ENCODE measurements at regions not wholly inside any gene's neighbourhood (a gene's known extent, or its start where the extent isn't known, plus 50 kb on each side); places are given as distances from the start of the nearest gene placed in this dataset.

DNA sequence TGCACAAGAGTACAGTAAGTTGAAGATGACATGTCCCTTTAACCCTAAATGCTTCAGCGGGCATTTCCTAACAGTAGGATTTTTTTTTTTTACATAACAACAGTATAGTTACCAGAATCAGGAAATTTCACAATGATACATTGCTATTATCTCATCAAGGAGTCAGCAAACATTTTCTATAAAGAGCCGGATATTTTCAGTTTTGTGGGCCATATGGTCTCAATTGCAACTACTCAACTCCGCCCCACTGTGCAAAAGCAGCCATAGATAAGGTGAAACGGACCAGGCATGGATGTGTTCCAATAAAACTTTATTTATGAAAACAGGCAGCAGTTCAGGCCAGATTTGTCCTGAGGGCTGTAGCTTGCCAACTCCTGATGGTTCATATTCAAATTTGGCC lies 130.6 kb downstream of the SMAD6 start:
- no peak overlapping the region for H3K4me3 ChIP-seq (ENCODE audit: low read depth, low read length)
- TF ChIP-seq, protein P1, sequence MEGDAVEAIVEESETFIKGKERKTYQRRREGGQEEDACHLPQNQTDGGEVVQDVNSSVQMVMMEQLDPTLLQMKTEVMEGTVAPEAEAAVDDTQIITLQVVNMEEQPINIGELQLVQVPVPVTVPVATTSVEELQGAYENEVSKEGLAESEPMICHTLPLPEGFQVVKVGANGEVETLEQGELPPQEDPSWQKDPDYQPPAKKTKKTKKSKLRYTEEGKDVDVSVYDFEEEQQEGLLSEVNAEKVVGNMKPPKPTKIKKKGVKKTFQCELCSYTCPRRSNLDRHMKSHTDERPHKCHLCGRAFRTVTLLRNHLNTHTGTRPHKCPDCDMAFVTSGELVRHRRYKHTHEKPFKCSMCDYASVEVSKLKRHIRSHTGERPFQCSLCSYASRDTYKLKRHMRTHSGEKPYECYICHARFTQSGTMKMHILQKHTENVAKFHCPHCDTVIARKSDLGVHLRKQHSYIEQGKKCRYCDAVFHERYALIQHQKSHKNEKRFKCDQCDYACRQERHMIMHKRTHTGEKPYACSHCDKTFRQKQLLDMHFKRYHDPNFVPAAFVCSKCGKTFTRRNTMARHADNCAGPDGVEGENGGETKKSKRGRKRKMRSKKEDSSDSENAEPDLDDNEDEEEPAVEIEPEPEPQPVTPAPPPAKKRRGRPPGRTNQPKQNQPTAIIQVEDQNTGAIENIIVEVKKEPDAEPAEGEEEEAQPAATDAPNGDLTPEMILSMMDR (IDR thresholded peaks at IDR 0.05; ENCODE audit: low read depth, low read length), result no peak

DNA sequence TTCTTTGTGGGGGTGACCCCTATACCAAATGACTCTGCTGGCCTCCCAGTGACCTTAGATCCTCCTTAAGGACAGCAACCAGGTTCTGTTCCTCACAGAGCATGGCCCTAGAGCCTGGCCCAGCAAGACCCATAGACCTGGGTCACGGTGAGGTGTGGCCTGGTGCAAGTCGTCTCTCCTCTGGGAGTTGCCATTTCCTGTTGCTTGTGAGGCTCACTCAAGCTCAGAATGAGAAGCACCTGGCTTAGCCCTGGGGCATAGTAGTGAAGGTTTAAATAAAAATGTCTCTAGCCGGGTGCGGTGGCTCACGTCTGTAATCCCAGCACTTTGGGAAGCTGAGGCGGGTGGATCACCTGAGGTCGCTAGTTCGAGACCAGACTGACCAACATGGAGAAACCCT lies 131.3 kb downstream of the SMAD6 start:
- no peak overlapping the region for H3K4me3 ChIP-seq (ENCODE audit: low read depth, low read length)
- TF ChIP-seq, protein P1 (IDR thresholded peaks at IDR 0.05; ENCODE audit: low read depth, low read length), result no peak

DNA sequence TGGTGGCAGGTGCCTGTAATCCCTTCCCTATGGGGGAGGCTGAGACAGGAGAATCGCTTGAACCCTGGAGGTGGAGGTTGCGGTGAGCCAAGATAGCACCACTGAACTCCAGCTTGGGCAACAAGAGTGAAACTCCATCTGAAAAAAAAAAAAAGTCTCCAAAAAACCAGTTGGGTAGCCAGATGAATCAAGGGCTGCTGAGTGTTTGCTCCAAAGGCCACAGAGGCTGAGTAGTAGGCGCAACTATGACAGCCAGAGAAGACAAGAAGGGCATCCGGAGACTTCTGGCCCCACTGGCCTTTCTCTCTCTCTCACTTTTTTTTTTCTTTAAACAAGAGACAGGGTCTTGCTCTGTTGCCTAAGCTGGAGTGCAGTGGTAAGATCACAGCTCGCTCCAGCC lies 131.8 kb downstream of the SMAD6 start:
- H3K4me3 ChIP-seq (ENCODE audit: low read depth, low read length), result no peak overlapping the region
- TF ChIP-seq, protein P1 (IDR thresholded peaks at IDR 0.05; ENCODE audit: low read depth, low read length), result no peak

DNA sequence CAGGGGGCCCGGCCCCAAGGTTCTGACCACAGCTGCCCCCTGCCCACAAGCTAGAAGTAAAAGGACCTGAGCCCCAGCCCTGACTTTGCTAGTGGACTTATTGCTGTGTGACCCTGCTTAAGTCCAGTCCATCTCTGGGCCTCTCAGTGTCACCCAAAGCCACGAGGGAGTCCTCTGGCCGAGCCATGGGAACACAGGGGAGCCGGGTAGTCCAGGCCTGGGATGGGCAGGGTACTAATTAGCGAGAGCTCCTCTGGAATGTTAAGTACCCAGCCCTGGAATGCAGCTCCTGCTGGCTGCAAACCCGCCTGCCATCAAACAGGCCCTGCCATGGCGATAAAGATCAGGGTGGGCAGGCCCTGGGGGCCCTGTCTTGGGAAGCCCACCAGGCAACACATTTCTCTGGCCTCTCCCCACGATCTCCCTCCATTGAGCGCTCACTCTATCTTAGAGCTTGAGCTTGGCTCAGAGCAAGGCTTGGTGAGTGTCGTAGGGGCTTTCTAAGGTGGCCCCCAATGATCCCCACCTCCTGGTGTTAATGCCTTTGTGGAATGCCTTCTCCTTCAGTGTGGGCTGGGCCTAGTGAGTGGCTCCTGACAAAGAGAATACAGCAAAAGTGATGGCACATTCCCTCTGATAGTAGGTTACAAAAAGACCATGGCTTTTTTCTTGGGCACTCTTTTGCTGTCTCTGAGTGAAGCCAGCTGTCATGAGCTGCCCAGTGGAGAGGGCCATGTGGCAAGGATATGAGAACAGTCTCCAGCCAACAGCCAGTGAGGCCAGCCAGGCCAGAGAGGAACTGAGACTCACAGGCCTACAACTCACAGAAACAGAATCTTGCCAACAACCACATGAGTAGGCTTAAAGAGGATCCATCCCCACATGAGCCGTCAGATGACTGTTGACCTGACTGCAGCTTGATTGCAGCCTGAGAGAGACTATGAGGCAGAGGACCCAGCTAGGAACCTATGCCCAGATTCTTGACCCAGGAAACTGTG lies 133.1 kb downstream of the SMAD6 start:
- H3K4me3 ChIP-seq (ENCODE audit: low read depth, low read length), result no peak overlapping the region
- TF ChIP-seq, protein P1 (IDR thresholded peaks at IDR 0.05; ENCODE audit: low read depth, low read length), result no peak

DNA sequence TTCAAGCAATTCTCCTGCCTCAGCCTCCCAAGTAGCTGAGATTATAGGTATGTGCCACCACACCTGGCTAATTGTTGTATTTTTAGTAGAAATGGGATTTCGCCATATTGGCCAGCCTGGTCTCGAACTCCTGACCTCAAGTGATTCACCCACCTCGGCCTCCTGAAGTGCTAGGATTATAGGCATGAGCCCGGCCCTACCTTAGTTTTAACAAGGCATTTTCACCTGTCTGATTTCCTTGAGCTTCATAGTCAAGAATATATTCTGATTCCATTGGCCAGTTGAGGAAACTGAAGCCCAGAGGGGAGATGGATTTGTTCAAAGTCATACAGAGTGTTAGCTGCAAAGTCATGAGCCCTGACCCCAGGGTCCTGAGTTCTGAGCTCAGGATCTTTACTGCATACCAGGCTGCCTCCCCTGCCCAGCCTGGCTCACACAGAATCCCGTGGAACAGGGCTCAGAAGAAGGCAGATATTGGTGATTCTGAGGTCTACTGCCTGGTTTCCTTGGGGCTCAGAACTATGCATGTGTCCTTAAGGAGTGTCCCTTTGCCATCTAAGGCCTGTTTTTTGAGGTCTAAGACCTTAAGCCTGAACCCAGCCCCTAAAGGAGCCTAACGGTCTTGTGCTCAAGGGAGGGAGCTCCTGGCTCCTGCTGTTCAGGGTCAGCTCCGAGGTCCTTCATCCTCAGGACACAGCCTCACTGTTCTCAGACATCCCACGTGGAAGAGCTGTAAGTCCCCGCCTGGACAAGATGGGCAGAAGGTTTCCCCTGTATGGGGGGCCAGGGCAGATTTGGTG lies 134.4 kb downstream of the SMAD6 start:
- TF ChIP-seq, protein P1 (IDR thresholded peaks at IDR 0.05; ENCODE audit: low read depth, low read length), result no peak
- H3K4me3 ChIP-seq (ENCODE audit: low read depth, low read length), result no peak overlapping the region

DNA sequence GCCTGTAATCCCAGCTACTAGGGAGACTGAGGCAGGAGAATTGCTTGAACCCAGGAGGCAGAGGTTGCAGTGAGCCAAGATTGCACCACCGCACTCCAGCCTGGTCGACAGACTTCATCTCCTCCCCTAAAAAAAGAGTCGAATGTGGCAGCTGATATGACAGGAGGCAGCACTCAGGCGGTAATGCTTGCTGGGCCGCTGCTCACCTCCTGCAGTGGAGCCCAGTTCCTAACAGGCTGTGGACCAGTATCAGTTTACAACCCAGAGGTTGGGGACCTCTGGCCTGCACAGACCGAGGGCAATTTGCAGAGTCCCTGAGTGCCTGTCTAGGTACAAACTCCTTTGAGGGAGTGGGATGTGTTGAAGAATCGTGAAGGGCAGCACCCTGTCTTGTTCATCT lies 136.2 kb downstream of the SMAD6 start:
- no peak overlapping the region for H3K4me3 ChIP-seq (ENCODE audit: low read depth, low read length)
- TF ChIP-seq, protein P1 (IDR thresholded peaks at IDR 0.05; ENCODE audit: low read depth, low read length), result no peak

All from WI38 (cell line).